Nephron progenitor cell (in vitro differentiated cells): ENCODE measurements at regions not wholly inside any gene's neighbourhood (a gene's known extent, or its start where the extent isn't known, plus 50 kb on each side); places are given as distances from the start of the nearest gene placed in this dataset.
"Not testable (repeated sequence)": the region's sequence is repeated elsewhere in the genome, so short reads cannot be mapped to it uniquely, and the experiment has no call there.

ENCODE experiments used
- DNase-seq: peaks from one replicate; pipeline ENCODE4 v3.0.0; 2021
- H3K27ac Mint-ChIP-seq: 2 replicates; pipeline ENCODE4 v1.8.0; 2021; ENCODE audit warnings: mild to moderate bottlenecking, moderate library complexity, mixed read lengths
- H3K27me3 Mint-ChIP-seq: 2 replicates; pipeline ENCODE4 v1.8.0; 2021; ENCODE audit warnings: mild to moderate bottlenecking, low read depth, mixed read lengths; ENCODE audit not compliant: poor library complexity
- H3K36me3 Mint-ChIP-seq: 2 replicates; pipeline ENCODE4 v1.8.0; 2021; ENCODE audit warnings: low read depth, mixed read lengths
- H3K4me1 Mint-ChIP-seq: 2 replicates; pipeline ENCODE4 v1.8.0; 2021; ENCODE audit warnings: mixed read lengths
- H3K4me3 Mint-ChIP-seq: 2 replicates; pipeline ENCODE4 v1.8.0; 2021; ENCODE audit warnings: mild to moderate bottlenecking, moderate library complexity, mixed read lengths
- H3K9me3 Mint-ChIP-seq: 2 replicates; pipeline ENCODE4 v1.8.0; 2021; ENCODE audit warnings: mild to moderate bottlenecking, moderate library complexity, mixed read lengths
- CTCF ChIP-seq: fragments of 200-600 bp; sonication (generic); IDR thresholded peaks from 2 replicates; pipeline ENCODE4 v1.5.0; 2021; ENCODE audit warnings: antibody characterized with exemption

- H3K36me3 Mint-ChIP-seq, result no peaks in the 10 kb centered on the region
- H3K9me3 Mint-ChIP-seq, result no peaks in the 10 kb centered on the region
- no peaks in the 10 kb centered on the region for H3K27me3 Mint-ChIP-seq
- H3K4me1 Mint-ChIP-seq, result no peaks in the 10 kb centered on the region
- H3K27ac Mint-ChIP-seq, result no peak overlapping the region
- no peak overlapping the region for H3K4me3 Mint-ChIP-seq
- TF ChIP-seq CTCF, result no peak
- DNase-seq, result no peak
Measured at GRCh38 chr6:61585504-61585903, 700.5 kb downstream of the KHDRBS2 start.

- H3K4me3 Mint-ChIP-seq, result no peak overlapping the region
- no peak for DNase-seq
Measured at GRCh38 chr6:61562098-61562497, 723.9 kb downstream of the KHDRBS2 start.

GRCh38 chr6:61558796-61559195 is 727.2 kb downstream of the KHDRBS2 start:
- Mint-ChIP-seq H3K9me3 (no peaks in the 10 kb centered on the region), H3K4me3 (no peak overlapping the region), H3K36me3 (no peaks in the 10 kb centered on the region), H3K4me1 (no peaks in the 10 kb centered on the region), H3K27ac (no peak overlapping the region), H3K27me3 (no peaks in the 10 kb centered on the region)
- DNase-seq, result no peak
- no peak for TF ChIP-seq CTCF

More at GRCh38 chr6:61562098-61562497, 723.9 kb downstream of the KHDRBS2 start:
- H3K27me3 Mint-ChIP-seq, result no peaks in the 10 kb centered on the region
- no peaks in the 10 kb centered on the region for H3K9me3 Mint-ChIP-seq
- H3K27ac Mint-ChIP-seq, result no peak overlapping the region
- no peaks in the 10 kb centered on the region for H3K4me1 Mint-ChIP-seq
- H3K36me3 Mint-ChIP-seq, result no peaks in the 10 kb centered on the region
- TF ChIP-seq CTCF, result no peak

- no peak overlapping the region for H3K27ac Mint-ChIP-seq
- no peak for TF ChIP-seq CTCF
- no peaks in the 10 kb centered on the region for H3K36me3 Mint-ChIP-seq
- H3K4me1 Mint-ChIP-seq, result no peaks in the 10 kb centered on the region
- H3K4me3 Mint-ChIP-seq, result no peak overlapping the region
- DNase-seq, result no peak
- peaks cover 10% of the 10 kb centered on the region for H3K9me3 Mint-ChIP-seq
- no peaks in the 10 kb centered on the region for H3K27me3 Mint-ChIP-seq
Measured at GRCh38 chr6:61555993-61556392, 730.0 kb downstream of the KHDRBS2 start.

- no peak overlapping the region for H3K4me3 Mint-ChIP-seq
- H3K4me1 Mint-ChIP-seq, result no peaks in the 10 kb centered on the region
- peaks cover 5% of the 10 kb centered on the region for H3K27me3 Mint-ChIP-seq
- H3K9me3 Mint-ChIP-seq, result peaks cover 20% of the 10 kb centered on the region
- no peak overlapping the region for H3K27ac Mint-ChIP-seq
- no peaks in the 10 kb centered on the region for H3K36me3 Mint-ChIP-seq
- DNase-seq, result no peak
- TF ChIP-seq CTCF, result no peak
Measured at GRCh38 chr6:61538801-61539200, 747.2 kb downstream of the KHDRBS2 start.

GRCh38 chr6:61532749-61533148 is 753.3 kb downstream of the KHDRBS2 start:
- not testable (repeated sequence) for H3K36me3 Mint-ChIP-seq, H3K27me3 Mint-ChIP-seq, H3K27ac Mint-ChIP-seq, H3K4me3 Mint-ChIP-seq, DNase-seq, H3K4me1 Mint-ChIP-seq
- H3K9me3 Mint-ChIP-seq, result peaks cover 30% of the 10 kb centered on the region
